ENCODE measurements at regions not wholly inside any gene's neighbourhood (a gene's known extent, or its start where the extent isn't known, plus 50 kb on each side); places are given as distances from the start of the nearest gene placed in this dataset.

DNA sequence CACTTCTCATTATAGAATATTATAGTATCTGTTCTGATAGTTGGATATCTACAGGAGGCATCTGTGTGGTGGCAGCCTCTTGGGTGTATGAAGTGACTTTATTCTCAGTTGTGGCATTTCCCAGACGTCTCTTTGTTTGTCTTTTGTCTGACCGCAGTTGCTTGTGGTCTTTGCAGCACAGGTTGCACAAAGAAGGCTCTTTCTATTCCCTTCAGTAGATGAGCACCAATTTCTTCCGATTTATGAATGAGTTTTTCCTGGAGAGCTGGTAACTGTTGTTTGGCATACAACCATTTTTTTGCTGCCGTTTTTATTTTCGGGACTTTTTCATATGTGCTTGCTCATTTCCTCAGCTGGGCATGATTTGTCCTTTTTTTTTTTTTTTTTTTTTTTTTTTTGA lies 56.4 kb upstream of the MYO10 start:
- intact Hi-C loops (cut with micrococcal nuclease), result no loop called here
- TF ChIP-seq ZFP36 (IDR thresholded peaks at IDR 0.05; ENCODE audit: low read depth, low read length, partially characterized antibody) (no peak), ZNF224 (CRISPR knock-in tag; IDR thresholded peaks at IDR 0.05) (no peak)
- BruUV-seq (replicated peaks), result no TSS peak
- H3K9me1 ChIP-seq (ENCODE audit: control insufficient read depth, insufficient read depth, low read length), result no peaks in the 10 kb centered on the region
- no peaks in the 10 kb centered on the region for H3K36me3 ChIP-seq (ENCODE audit: control insufficient read depth, insufficient read depth, low read length)
- in situ Hi-C loops (cut with MboI), result no loop called here
- no peaks in the 10 kb centered on the region for H3K9me3 ChIP-seq (replicated peaks; ENCODE audit: control insufficient read depth, insufficient read depth, low read depth, low read length)
- H3K27me3 ChIP-seq (ENCODE audit: control insufficient read depth in 2 of 2, insufficient read depth in 2 of 2, low read length in 2 of 2), result peaks cover 2 to 8% of the 10 kb centered on the region in 2 experiments; a peak in 1 of 5 replicates
- no peaks in the 10 kb centered on the region for H3K79me2 ChIP-seq (ENCODE audit: control insufficient read depth, insufficient read depth, low read length)
- no peaks in the 10 kb centered on the region for H3K4me1 ChIP-seq (replicated peaks in 1 of 2; ENCODE audit: control insufficient read depth in 2 of 2, insufficient read depth in 2 of 2, low read length in 2 of 2)
- DNase-seq (ENCODE audit: extremely low read depth in 1 of 4, low spot score in 3 of 4) (no peak), FAIRE-seq (no peak), ATAC-seq (no peak)
- H3K9ac ChIP-seq (ENCODE audit: insufficient read depth in 1 of 2, low read depth in 2 of 2, low read length in 2 of 2), result no peak overlapping the region
- 0 out of 2 replicates have a peak, but pooled peaks cover 3% of the 10 kb centered on the region for H4K20me1 ChIP-seq (replicated peaks; ENCODE audit: control insufficient read depth, insufficient read depth, low read length)
- no peak overlapping the region for H2AFZ ChIP-seq (ENCODE audit: low read depth, low read length)
- H3K4me3 ChIP-seq, result no peak overlapping the region
- H3K27ac ChIP-seq (ENCODE audit: extremely low read depth, low read depth, low read length), result no peak overlapping the region
- ChIA-PET POLR2A (no interaction called here), CTCF (ENCODE audit: low intra/inter-chr PET ratio) (no interaction called here)
- under 1% methylated on average over 5 of the region's 5 CpGs for WGBS (ENCODE audit: insufficient coverage, low coverage, missing lambda C conversion rate)
- no peak overlapping the region for H3K4me2 ChIP-seq (ENCODE audit: insufficient read depth, low read length)

DNA sequence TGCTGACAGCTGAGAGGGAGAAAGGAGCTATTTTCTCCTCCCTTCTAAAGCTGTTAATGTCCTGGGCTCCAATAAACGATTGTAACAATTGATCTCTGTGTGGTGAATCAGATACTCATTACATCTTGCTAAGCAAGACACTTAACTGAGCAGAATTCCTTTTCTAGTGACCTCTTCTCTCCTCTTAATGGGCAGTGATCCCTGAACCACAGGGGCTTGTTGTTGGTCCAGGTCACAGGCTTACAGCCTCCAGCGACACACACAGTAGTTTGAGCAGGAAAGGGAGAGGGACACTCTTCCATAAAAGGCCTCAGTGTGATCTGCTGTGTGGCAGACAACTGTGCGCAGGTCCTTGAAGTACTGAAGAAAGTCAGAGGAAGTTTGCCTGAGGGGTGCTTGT lies 58.5 kb upstream of the MYO10 start:
- no peak overlapping the region for H3K27ac ChIP-seq (ENCODE audit: extremely low read depth, low read depth, low read length)
- no peak overlapping the region for H3K9ac ChIP-seq (ENCODE audit: insufficient read depth in 1 of 2, low read depth in 2 of 2, low read length in 2 of 2)
- POLR2A ChIA-PET, result no interaction called here
- H2AFZ ChIP-seq (ENCODE audit: low read depth, low read length), result no peak overlapping the region
- H3K4me1 ChIP-seq (replicated peaks in 1 of 2; ENCODE audit: control insufficient read depth in 2 of 2, insufficient read depth in 2 of 2, low read length in 2 of 2), result no peaks in the 10 kb centered on the region
- in situ Hi-C loops (cut with MboI) (no loop called here), intact Hi-C loops (cut with micrococcal nuclease) (no loop called here)
- CTCF ChIA-PET (ENCODE audit: low intra/inter-chr PET ratio), result no interaction called here
- no peaks in the 10 kb centered on the region for H3K9me1 ChIP-seq (ENCODE audit: control insufficient read depth, insufficient read depth, low read length)
- H3K9me3 ChIP-seq (replicated peaks; ENCODE audit: control insufficient read depth, insufficient read depth, low read depth, low read length), result no peaks in the 10 kb centered on the region
- H4K20me1 ChIP-seq (replicated peaks; ENCODE audit: control insufficient read depth, insufficient read depth, low read length), result 0 out of 2 replicates have a peak, but pooled peaks cover 3% of the 10 kb centered on the region
- no peak overlapping the region for H3K4me2 ChIP-seq (ENCODE audit: insufficient read depth, low read length)
- BruUV-seq (replicated peaks), result no TSS peak
- DNase-seq (ENCODE audit: extremely low read depth in 1 of 4, low spot score in 3 of 4) (no peak), FAIRE-seq (no peak), ATAC-seq (no peak)
- no peak for TF ChIP-seq SMARCA5 (IDR thresholded peaks at IDR 0.05)
- no peak for TF ChIP-seq PHF21A (IDR thresholded peaks at IDR 0.05; ENCODE audit: borderline replicate concordance, low read depth)
- no peak for TF ChIP-seq FOXM1 (IDR thresholded peaks at IDR 0.05; ENCODE audit: low read depth)
- no peak for TF ChIP-seq FOXM1 (CRISPR knock-in tag; IDR thresholded peaks at IDR 0.05; ENCODE audit: low read depth)
- no peak for TF ChIP-seq SP2 (IDR thresholded peaks at IDR 0.05; ENCODE audit: extremely low read depth, low read depth, low read length, poor library complexity, severe bottlenecking)
- TF ChIP-seq, protein P1, sequence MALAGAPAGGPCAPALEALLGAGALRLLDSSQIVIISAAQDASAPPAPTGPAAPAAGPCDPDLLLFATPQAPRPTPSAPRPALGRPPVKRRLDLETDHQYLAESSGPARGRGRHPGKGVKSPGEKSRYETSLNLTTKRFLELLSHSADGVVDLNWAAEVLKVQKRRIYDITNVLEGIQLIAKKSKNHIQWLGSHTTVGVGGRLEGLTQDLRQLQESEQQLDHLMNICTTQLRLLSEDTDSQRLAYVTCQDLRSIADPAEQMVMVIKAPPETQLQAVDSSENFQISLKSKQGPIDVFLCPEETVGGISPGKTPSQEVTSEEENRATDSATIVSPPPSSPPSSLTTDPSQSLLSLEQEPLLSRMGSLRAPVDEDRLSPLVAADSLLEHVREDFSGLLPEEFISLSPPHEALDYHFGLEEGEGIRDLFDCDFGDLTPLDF (CRISPR knock-in tag; IDR thresholded peaks at IDR 0.05), result no peak
- TF ChIP-seq, protein P2, sequence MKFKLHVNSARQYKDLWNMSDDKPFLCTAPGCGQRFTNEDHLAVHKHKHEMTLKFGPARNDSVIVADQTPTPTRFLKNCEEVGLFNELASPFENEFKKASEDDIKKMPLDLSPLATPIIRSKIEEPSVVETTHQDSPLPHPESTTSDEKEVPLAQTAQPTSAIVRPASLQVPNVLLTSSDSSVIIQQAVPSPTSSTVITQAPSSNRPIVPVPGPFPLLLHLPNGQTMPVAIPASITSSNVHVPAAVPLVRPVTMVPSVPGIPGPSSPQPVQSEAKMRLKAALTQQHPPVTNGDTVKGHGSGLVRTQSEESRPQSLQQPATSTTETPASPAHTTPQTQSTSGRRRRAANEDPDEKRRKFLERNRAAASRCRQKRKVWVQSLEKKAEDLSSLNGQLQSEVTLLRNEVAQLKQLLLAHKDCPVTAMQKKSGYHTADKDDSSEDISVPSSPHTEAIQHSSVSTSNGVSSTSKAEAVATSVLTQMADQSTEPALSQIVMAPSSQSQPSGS (CRISPR knock-in tag; IDR thresholded peaks at IDR 0.05), result no peak
- no peak for TF ChIP-seq PHB2 (IDR thresholded peaks at IDR 0.05; ENCODE audit: low read depth)
- TF ChIP-seq NR2C2 (CRISPR knock-in tag; IDR thresholded peaks at IDR 0.05), result no peak
- TF ChIP-seq NR2C2 (tag; IDR thresholded peaks at IDR 0.05), result no peak
- H3K36me3 ChIP-seq (ENCODE audit: control insufficient read depth, insufficient read depth, low read length), result no peaks in the 10 kb centered on the region
- H3K79me2 ChIP-seq (ENCODE audit: control insufficient read depth, insufficient read depth, low read length), result no peaks in the 10 kb centered on the region
- peaks cover 2 to 8% of the 10 kb centered on the region in 2 experiments; a peak in 1 of 5 replicates for H3K27me3 ChIP-seq (ENCODE audit: control insufficient read depth in 2 of 2, insufficient read depth in 2 of 2, low read length in 2 of 2)
- no peak overlapping the region for H3K4me3 ChIP-seq
- WGBS (ENCODE audit: insufficient coverage, low coverage, missing lambda C conversion rate), result 0% methylated on average over 3 of the region's 3 CpGs
